HFFc6 (cell line): ENCODE measurements at regions not wholly inside any gene's neighbourhood (a gene's known extent, or its start where the extent isn't known, plus 50 kb on each side); places are given as distances from the start of the nearest gene placed in this dataset.
"Not testable (repeated sequence)": the region's sequence is repeated elsewhere in the genome, so short reads cannot be mapped to it uniquely, and the experiment has no call there.

Experiments
- DNase-seq: peaks from one replicate; pipeline ENCODE4 v3.0.0-alpha.2; 2018
- H3K27ac Mint-ChIP-seq: 2 replicates; pipeline ENCODE4 v1.8.0; 2020; ENCODE audit warnings: mild to moderate bottlenecking, mixed read lengths
- H3K27me3 Mint-ChIP-seq: 2 replicates; pipeline ENCODE4 v1.8.0; 2021; ENCODE audit warnings: mild to moderate bottlenecking, moderate library complexity, mixed read lengths; ENCODE audit not compliant: insufficient read depth
- H3K36me3 Mint-ChIP-seq: 2 replicates; pipeline ENCODE4 v1.8.0; 2021; ENCODE audit warnings: low read depth, mixed read lengths
- H3K4me1 Mint-ChIP-seq: 2 replicates; pipeline ENCODE4 v1.8.0; 2020; ENCODE audit warnings: low read depth, mixed read lengths
- H3K4me3 Mint-ChIP-seq: 2 replicates; pipeline ENCODE4 v1.8.0; 2020; ENCODE audit warnings: mild to moderate bottlenecking, moderate library complexity, mixed read lengths
- H3K9me3 Mint-ChIP-seq: 2 replicates; pipeline ENCODE4 v1.8.0; 2020; ENCODE audit warnings: mild to moderate bottlenecking, mixed read lengths
- TF ChIP-seq, protein P1 (sequence below): fragments of 200-600 bp; sonication (generic); IDR thresholded peaks from 2 replicates; pipeline ENCODE4 v1.5.0; 2021; ENCODE audit warnings: antibody characterized with exemption, mild to moderate bottlenecking

DNA sequence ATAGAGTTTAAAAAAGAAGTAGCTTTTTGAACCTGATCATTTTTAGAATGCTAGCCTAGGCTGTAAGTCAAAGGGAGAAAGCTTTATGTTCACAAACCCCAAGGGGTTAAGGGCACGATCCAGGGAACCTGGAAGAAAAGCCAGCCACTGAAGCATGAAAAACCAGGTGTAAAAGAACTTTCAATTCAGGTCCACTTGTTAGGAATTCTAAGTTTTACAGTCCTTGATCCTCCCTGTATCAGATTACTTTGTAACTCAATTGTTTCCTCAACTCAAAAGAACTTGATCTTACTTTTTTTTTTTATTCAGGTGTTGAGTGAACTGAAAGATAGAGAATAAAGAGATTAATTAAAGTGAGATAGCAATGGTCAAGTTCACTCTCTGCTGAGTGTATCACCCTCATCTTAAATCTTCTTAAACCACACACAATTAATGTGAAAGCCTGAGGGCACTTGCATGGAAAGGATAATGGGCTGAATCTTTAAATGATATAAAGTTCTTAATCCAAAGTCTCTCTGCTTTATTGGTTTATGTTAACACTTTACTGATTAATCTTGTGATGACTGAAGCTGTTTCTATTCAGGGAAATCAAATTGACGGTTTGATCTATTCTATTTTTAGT, 672.2 kb upstream of the LRRN3 start:
- Mint-ChIP-seq H3K27me3 (0 out of 2 replicates have a peak, but pooled peaks cover 1% of the 10 kb centered on the region), H3K36me3 (0 out of 2 replicates have a peak, but pooled peaks cover 7% of the 10 kb centered on the region), H3K27ac (no peak overlapping the region), H3K4me3 (no peak overlapping the region), H3K9me3 (no peaks in the 10 kb centered on the region), H3K4me1 (peaks cover 26% of the 10 kb centered on the region)
- TF ChIP-seq, protein P1, sequence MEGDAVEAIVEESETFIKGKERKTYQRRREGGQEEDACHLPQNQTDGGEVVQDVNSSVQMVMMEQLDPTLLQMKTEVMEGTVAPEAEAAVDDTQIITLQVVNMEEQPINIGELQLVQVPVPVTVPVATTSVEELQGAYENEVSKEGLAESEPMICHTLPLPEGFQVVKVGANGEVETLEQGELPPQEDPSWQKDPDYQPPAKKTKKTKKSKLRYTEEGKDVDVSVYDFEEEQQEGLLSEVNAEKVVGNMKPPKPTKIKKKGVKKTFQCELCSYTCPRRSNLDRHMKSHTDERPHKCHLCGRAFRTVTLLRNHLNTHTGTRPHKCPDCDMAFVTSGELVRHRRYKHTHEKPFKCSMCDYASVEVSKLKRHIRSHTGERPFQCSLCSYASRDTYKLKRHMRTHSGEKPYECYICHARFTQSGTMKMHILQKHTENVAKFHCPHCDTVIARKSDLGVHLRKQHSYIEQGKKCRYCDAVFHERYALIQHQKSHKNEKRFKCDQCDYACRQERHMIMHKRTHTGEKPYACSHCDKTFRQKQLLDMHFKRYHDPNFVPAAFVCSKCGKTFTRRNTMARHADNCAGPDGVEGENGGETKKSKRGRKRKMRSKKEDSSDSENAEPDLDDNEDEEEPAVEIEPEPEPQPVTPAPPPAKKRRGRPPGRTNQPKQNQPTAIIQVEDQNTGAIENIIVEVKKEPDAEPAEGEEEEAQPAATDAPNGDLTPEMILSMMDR: no peak
- no peak for DNase-seq

DNA sequence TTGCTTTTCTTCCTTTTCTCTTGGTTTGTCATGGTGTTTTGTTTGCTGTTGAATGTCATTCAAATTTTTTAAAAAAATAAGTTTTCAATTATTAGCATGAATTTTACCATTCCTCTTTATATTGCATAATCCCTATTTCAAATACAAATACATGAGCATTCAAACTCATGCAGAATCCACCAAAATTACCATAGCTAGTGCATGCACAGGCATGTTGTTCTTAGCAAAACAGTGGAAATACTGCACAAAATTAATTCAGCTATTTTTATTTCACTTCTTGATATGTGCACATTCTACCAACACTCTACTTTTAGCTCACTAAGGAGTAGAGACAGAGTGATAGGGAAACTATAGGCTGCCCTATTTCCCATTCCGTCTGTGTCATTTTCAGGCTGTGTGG, 670.1 kb upstream of the LRRN3 start:
- no peaks in the 10 kb centered on the region for H3K9me3 Mint-ChIP-seq
- H3K27me3 Mint-ChIP-seq: 0 out of 2 replicates have a peak, but pooled peaks cover 1% of the 10 kb centered on the region
- TF ChIP-seq, protein P1: no peak
- peaks cover 33% of the 10 kb centered on the region for H3K4me1 Mint-ChIP-seq
- H3K36me3 Mint-ChIP-seq: 0 out of 2 replicates have a peak, but pooled peaks cover 8% of the 10 kb centered on the region
- no peak overlapping the region for H3K4me3 Mint-ChIP-seq
- H3K27ac Mint-ChIP-seq: no peak overlapping the region
- DNase-seq: no peak

DNA sequence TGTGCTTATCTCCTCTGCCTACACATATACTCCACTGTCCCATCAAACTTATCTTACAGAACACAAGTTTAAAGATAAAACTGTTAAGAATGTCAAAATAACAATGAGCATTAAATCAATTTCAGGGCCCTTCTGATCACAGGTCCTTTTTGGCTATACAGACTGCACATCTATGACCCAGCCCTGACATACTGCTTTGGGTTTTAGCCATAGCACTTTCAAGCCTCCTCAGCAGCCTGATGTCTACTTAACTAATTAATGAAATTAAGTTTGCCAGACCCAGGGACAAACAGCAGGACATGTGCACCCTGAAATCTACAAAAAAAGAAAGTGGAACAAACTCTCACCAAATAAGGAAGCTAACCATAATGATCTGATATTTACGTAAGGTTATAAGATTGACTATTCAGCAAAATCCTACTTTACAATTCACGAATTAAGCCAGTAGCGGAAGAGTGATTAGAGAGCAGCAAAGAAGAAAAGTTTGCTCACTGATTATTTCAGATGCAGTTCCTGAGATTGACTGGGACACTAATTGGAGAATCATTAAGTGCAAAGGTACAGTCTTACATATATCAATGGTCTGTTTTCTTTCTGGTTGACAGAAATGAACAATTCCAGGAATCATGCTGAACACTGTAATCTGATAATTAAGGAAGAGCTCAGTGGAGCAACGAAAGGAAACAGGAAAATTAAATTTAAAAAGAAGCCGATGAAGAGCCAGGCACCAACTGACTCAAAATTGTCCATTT, 669.3 kb upstream of the LRRN3 start:
- H3K36me3 Mint-ChIP-seq: peaks cover 7% of the 10 kb centered on the region; the same call in 1 of the 2 replicates
- no peak overlapping the region; the same call in 1 of the 2 replicates for H3K27ac Mint-ChIP-seq

DNA sequence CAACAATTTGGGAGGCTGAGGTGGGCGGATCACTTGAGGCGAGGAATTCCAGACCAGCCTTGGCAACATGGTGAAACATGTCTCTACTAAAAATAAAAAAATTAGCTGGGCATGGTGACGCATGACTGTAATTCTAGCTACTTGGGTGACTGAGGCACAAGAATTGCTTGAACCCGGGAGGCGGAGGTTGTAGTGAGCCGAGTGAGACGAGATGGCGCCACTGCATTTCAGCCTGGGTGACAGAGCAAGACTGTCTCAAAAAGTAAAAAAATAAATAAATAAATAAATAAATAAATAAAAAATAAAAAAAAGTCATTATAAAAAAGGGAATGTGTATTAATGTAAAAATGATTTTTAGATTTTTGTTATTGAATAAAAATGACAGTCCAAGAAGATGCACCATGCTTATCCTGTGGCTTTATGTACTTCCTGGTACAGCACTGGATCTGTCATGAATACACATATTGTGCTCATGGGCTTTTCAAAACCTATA, 658.8 kb upstream of the LRRN3 start:
- Mint-ChIP-seq H3K36me3 (no peaks in the 10 kb centered on the region), H3K4me3 (no peak overlapping the region), H3K4me1 (peaks cover 19% of the 10 kb centered on the region; the same call in 1 of the 2 replicates), H3K9me3 (no peaks in the 10 kb centered on the region), H3K27me3 (peaks cover 2% of the 10 kb centered on the region; the same call in 1 of the 2 replicates), H3K27ac (no peak overlapping the region)
- TF ChIP-seq, protein P1: no peak
- DNase-seq: no peak

More for the DNA sequence above, 669.3 kb upstream of the LRRN3 start:
- Mint-ChIP-seq H3K4me1 (peaks cover 39% of the 10 kb centered on the region), H3K4me3 (no peak overlapping the region), H3K9me3 (no peaks in the 10 kb centered on the region), H3K27me3 (0 out of 2 replicates have a peak, but pooled peaks cover 1% of the 10 kb centered on the region)
- TF ChIP-seq, protein P1: no peak
- no peak for DNase-seq

DNA sequence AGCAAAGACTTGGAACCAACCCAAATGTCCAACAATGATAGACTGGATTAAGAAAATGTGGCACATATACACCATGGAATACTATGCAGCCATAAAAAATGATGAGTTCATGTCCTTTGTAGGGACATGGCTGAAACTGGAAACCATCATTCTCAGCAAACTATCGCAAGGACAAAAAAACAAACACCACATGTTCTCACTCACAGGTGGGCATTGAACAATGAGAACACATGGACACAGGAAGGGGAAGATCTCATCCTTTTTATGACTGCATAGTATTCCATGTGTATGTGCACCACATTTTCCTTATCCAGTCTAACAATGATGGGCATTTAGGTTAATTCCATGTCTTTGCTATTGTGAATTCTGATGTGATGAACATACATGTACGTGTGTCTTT, 652.0 kb upstream of the LRRN3 start:
- not testable (repeated sequence) for H3K4me3 Mint-ChIP-seq, DNase-seq, H3K9me3 Mint-ChIP-seq, H3K27ac Mint-ChIP-seq, H3K36me3 Mint-ChIP-seq, H3K27me3 Mint-ChIP-seq
- peaks cover 19% of the 10 kb centered on the region for H3K4me1 Mint-ChIP-seq
